Renal cortex interstitium (tissue), 11 donors: ENCODE measurements at regions not wholly inside any gene's neighbourhood (a gene's known extent, or its start where the extent isn't known, plus 50 kb on each side); places are given as distances from the start of the nearest gene placed in this dataset.
"Not testable (repeated sequence)": the region's sequence is repeated elsewhere in the genome, so short reads cannot be mapped to it uniquely, and the experiment has no call there.

Experiments
- DNase-seq, 11 donors: peaks; one replicate each; pipeline ENCODE4 v3.0.0-alpha.2; 2013; ENCODE audit warnings: low read depth in 9 of 11, low spot score in 4 of 11; ENCODE audit errors: extremely low read depth in 1 of 11

DNA sequence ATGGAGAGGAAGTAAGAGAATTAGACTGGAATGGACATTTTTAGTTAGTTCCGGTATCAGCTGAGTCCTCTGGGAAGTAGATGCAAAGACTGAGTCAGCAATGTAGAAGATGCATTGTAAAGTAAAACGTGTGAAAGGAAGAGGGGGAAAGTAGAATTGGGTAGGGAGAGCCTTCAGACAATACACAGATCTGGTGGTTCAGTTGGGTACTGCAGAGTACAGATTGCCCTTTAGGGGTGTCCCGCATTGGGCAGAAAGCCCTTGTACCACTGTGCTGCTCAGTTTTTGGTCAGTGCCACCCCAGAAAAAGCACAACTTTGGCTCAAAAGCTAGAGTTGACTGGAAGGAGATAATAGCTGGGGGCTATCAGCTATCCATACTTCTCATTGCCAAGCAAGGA is 247.4 kb downstream of the KBTBD8 start:
- no peak for DNase-seq

DNA sequence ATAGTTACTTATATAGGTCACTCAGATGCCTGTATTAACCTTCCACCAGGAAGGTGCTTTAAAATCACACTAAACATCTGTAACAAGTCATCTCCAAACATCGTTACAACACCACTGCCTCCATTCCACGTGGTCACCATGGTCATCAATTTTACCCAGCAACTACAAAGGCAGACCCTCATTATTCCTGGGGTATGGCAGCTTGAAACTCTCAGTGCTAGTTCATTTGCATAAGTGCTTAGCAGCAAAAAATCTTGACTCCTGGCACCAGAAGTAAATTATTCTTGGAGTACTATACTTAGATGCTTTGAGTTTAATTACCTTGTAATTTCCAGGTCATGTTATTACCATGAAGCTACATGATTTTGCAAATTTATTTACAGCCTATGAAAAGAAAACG is 250.6 kb downstream of the KBTBD8 start:
- DNase-seq = peak in 3 of 11 donors; percentile 2 to 11 (median 5)

DNA sequence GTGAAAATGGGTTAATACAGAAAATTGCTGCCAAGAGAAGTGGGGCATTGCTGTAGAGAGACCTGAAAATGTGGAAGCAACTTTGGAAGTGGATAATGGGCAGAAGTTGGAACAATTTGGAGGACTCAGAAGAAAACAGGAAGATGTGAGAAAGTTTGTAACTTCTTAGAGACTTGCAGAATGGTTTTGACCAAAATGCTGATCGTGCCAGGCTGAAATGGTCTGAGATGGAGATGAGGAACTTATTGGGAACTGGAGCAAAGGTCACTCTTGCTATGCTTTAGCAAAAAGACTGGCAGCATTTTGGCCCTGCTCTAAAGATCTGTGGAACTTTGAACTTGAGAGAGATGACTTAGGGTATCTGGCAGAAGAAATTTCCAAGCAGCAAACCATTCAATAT is 254.8 kb downstream of the KBTBD8 start:
- not testable (repeated sequence) for DNase-seq

DNA sequence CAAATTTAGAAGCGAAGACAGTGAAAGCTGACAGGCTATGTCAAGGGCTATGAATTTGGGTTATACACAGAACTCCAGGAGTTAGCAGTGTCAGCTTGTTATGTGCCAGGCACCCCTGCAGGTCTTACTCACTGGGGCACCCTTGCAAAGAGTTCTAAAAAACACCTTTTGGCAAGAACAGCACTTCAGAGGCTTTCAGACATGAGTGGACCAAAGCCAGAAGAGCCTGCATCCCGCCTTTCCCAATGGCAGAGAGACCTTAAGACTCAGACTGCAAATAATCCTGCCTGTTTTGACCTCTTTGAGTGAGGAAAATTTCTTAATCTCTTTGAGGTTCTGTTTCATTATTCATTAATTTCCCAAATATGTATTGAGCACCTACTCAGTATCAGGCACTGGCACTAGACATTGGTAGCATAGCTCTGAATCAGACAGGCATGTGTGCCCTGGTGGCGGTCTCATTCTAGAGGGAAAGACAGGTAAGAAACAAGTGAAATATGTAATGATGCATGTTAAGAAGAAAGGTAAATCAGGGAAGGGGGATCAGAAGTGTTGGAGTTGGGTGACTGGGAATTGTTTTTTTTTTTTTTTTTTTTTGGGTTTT is 280.0 kb downstream of the KBTBD8 start:
- DNase-seq = no peak

DNA sequence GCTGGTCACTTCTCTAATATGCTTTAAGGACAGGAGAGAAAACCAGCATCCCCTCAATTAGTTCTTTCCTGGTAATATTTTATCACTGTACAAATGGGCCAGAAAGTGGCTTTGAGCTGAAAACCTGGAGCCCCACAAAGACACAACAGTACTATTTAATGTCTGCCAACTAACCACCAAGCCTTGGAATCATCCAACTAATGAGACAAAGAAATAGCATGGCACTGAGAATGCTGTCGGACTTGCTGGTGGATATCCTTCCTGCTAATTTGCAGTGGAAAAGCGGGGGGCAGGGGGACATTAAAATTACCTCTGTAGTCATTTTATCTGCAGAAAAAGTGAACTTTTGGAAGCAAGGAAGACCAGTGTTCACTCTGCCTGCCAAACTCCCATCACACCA is 288.5 kb downstream of the KBTBD8 start:
- no peak for DNase-seq

DNA sequence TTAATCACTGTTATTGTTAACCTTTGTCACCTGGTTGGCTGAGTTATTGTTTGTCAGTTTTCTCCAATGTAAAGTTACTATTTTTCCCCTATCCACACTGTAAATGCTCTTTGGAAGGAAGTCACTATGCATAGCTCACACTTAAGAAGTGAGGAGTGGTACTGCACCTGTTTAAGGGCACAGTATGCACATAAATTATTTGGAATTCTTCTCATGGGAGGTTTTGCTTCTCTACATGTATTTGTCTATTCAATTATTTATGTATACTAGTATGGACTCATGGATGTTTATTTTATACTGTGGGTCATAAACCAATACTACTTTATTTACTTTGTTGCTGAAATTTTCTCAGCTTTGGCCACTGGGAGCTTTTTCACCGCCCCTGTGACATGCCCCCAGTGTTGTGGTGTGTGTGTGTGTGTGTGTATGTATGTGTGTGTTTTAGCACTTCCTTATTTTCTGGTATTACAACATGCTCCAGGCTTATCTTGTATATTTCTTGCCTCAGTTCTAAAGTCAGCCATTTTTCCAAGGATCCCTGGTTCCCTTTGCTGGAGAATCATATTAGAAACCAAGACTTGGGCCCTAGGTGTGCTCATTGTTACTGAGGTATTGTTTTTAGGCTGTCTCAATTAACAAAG is 290.5 kb downstream of the KBTBD8 start:
- no peak for DNase-seq

DNA sequence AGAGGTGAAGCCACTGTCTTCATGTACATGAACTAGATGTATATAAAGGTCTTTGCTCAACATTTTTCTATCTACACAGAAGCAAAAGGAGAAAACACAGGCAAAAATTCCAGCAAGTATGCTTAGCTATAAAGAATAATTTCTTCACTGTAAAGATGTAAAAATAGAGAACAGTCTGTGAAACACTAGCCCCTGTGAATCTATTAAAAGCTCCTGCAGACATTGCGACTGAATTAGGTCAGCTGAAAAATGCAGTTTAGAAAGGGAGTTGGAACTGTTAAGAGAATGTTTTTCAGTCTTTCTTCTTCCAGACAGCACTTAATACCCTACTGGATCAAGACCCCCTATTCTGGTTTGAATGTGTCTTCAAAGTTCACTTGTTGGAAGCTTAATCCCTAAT is 291.5 kb downstream of the KBTBD8 start:
- DNase-seq = no peak

DNA sequence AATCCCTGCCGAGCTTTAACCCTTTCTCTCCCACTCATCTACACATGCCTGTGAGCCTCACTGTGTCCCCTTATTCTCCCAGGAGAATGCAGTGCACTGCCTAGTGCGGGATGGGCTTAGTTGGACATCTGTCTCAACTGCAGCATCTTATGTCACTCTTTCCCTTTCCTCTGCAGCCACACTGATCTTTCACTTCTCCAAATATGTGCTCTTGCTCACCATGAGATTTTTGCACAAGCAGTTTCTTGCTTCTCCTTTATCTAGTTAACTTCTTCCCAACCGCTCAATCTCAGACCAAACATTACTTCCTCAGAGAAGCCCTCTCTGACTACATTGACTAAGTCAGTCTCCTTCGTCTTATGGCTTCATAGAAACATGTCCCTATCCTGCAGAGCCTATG is 292.3 kb downstream of the KBTBD8 start:
- no peak for DNase-seq

DNA sequence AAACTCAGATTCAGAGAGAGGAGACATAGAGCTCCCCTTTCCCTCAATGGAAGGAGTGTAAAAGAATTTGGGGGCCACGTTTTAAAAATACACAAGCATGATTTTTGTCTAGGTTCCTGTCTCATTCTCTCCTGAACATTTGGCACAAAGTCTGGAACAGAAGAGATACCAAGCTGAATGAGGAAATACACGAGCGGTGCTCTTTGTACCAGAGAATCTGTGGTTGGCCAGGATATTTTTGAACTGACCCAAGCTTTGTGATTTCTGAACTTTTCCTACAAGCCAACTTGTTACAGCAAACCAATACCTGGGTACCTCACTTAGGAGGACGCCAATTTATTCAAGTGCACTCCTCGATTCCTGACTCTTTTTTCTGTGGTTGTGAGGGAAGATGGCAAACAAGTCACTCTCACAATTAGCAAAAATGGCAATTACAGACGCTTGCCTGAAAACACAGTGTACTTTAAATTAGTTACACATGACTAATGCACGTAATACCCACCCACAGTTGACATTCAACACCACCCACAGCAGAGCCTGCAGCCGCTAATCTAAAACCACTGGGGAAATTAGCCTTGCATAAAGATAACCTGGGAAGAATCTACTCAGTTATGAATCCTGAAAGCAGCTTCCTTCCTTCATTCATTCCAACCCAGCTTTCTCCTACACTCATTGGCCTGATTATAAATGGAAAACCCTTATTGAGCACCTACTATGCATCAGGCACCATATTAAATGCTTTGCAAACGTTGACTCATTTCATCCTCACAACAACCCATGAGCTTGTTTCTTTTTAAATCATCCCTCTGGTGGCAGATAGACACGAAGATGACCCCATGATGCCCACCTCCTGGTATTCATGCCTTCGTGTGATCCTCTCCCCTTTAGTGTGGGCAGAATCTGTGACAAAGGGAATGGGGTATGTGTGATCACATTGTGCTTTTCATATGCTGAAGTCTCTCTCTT is 293.5 kb downstream of the KBTBD8 start:
- no peak for DNase-seq

DNA sequence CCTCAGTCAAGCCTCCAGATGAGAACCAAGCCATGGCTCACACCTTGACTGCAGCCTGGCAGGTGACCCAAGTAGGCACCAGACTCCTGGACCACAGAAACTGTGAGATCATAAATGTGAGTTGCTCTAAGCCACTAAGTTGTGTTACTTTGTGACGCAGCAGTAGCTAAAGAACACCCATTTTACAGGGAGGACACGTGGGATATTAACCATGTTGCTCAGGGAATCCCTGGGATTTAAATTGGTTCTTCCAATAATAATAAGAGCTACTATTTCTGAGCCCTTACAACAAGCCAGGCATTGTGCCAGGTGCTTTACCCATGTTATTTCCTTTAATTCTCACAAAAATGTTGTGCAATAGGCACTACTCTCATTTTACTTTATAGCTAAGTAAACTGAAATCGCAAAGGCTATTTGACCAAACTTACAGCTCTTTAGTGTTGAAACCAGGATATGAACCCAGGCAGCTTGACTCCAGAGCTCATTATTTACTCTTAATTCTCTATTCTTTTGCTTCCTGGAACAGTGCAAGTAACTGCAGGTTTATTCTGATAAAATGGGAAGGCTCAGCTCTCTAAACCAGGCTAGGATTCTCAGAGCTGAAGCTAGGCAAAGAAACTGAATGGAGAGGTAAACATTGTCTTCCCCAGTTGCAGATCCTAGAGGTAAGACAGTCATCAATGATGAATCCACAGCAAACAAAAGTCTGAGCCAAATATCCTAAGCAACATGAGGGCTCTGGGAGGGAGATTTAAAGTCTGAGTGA is 294.4 kb downstream of the KBTBD8 start:
- no peak for DNase-seq

DNA sequence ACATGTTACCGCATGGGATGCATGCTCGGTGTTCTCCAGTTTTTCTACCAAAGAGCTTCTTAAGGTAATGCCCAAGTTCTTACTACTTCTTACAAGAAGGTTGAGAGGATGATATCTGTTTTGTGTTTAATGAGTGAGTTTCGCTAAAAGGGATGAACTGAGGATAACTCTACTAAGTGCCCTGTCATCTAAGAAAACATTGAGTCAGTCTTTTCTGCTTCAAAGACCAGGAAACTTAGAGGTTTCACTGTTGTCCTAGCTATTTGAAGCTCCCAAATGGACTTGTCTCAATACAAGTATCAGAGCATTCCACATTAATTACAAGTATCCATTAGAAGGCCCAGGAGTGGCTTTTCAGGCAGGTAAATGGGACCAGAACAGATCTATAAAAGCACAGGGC is 296.2 kb downstream of the KBTBD8 start:
- no peak for DNase-seq

DNA sequence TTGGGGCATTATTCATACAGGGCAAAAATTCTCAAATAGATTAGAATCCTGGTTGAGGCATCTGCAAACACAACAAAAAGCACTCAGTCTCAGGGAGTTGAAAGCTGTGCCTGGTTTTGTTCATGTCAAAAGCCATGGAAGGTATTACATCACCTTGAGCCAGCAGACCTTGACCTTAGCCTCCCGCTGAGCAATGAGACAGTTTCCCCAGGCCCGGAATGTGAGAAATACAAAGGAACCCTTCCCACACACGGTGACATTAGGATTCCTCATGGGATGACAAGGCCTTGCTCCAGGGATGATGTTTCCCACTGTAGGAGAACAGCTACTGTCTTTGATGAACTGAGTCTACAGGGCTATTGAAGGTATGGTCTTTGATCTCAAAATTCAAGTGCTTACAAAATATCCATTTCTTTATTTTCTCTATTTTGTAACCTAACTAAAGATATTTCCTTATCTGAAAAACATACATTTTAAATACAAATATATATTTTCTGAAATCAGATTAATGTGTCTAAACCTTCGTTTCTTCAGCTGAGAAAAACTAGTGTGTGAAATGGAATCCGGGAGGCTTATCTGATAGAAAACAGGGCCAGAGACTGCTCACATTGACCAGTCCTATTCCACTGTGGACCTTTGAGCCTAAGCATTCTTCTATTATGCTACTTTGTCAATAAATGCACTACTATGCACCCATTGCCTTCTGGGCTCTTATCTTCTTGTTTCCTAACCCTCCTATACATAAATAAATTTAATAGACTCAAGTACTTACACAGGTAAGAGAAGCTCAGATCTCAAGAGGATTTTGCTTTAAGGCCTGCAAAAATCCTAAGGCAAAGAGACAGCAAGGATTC is 298.2 kb downstream of the KBTBD8 start:
- DNase-seq = peak in 1 of 11 donors; percentile 4

DNA sequence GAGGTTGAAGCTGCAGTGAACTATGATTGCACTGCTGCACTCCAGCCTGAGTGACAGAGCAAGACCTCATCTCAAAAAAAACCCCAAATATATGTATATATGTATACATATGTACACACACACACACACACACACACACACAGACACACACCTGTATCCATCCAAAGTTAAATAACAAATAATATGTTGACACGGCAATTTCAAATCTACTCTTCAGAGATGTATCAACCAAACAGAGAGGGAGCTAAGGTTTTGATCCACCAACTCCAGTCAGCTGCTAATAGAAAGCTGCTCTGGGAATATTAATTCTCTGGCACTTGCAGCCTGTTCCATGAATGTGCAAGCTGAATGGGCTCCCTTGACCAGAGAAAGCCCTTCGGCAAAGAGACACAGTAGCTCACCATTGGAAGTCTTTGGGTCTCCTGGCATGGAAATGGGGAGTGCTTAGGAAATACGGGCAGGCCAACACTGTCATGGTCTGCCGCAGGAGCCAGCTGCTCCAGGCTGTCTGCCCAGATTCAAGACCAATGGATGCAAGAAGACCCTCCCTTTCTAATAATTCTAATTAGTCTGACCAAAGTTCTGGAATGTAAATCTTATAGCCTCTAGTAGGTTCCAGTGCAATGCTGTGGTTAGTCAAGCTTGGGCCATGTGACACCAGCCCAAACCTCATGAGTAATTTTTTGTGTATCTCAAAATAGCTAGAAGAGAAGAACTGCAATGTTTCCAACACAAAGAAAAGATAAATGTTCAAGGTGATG is 299.8 kb downstream of the KBTBD8 start:
- DNase-seq = no peak

DNA sequence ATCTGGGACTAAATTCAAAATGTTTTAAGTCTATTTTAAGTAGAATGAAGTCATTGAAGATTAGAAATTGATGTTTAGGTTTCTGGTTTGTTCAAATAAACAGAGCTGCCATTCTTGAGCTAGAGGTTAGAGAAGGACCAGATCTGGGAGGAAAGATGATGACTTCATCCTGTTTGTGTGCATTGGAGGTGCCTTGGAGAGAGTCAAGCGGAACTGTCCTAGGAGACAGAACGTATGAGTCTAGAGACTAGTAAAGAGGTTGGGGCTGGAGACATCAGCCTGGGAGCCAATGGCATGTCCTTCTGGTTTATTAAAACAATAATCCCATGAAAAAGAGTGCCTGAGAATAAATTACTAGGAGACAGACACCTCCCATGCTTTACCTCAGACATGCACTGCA is 303.4 kb downstream of the KBTBD8 start:
- DNase-seq = no peak

DNA sequence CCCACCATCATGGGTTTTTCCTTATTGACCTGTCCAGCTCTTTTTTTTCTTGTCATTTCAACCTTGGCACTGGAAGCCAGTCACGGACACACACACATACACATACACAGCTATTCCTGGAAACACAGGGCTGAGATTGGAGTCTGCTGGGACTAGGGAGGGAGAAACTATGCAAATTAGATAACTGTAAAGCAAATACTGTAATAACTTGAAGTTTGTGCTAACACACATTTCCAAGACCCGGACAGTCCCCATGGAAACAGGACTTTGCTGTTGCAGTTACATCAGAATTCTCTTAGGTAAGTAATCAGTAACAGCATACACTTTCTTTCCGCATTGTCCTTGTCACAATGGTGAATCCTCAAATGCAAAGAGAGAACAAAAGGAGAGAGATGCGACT is 304.4 kb downstream of the KBTBD8 start:
- DNase-seq = no peak

DNA sequence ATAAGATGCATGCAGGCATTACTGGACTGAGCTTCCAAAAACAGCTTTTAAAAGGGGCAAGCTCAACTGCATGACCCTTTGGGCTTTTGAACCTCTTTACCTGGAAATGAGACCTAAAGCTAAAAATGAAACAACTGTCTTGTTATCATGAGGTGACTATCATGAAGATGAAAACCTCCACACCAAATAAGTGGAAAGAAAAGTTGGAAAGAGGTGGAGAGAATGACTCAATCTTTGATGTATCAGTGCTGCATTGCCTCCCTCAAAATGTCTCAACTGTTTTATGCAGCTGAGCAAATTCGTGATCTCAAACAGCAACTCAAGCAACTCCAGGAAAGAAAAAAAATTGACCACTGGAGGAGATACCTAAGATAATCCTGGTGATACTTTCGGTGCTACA is 307.1 kb downstream of the KBTBD8 start:
- no peak for DNase-seq

DNA sequence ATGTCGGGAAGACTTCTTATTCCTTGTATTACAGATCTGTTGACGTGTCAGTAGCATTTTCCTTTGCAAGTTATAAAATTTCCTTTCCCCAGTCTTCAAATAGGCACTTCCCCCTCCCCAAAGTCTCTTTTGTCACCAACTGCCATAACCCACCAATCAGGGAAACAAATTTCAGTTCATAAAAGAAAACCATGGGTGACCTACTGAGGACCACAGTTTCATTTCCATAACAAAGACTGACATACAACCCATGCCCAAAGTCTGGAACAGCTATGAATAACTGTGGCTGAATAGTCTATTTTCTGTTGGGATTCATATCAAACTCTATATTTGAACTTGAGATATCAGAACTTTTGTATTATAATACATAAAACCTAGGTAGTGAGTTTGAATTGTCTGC is 307.8 kb downstream of the KBTBD8 start:
- DNase-seq = no peak

DNA sequence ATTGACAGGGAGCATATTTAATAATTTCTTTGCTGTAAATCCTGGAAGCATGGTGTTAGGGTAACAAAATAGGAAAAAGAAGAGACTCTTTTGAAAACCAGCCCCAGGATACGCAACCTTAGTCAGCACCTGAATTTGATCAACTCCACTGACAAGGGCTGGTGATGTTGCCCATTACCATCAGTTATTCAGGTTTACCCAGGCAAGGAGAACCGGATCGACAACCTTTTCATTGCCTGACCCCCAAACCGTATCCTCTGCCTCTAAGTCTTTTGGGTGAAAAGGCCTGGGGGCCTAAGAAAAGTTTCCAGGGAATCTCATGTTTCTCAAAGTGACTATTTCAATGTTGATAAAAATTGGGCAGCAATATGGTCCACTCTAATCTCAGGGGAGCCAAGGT is 313.3 kb downstream of the KBTBD8 start:
- no peak for DNase-seq
